IPS-NIHi11 (cell line): ENCODE measurements at regions not wholly inside any gene's neighbourhood (a gene's known extent, or its start where the extent isn't known, plus 50 kb on each side); places are given as distances from the start of the nearest gene placed in this dataset.

Source experiments
- DNase-seq: peaks from one replicate; pipeline ENCODE4 v3.0.0; 2012; ENCODE audit warnings: mixed read lengths, low spot score

DNA sequence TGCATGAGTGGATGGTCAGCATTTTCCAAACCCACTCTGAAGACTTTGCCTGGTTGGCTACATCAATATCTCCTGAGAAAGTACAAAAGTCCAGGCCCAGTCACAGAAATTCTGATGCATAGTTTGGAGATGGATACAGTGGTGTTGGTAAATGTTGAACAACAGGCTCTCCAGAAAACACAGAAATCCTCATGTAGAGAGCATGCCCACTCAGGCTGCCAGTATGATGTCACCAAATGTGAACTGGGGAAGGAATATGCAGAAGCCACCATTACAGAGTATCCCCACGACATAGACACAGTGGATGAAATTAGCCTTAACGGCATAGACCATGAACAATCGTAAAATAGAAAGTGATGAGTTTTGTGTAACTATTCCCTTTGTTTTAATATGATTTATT, 97.1 kb upstream of the NXT1 start:
- DNase-seq: no peak

GRCh38 chr20:23251779-23252178, 98.8 kb upstream of the NXT1 start:
- DNase-seq: no peak

DNA sequence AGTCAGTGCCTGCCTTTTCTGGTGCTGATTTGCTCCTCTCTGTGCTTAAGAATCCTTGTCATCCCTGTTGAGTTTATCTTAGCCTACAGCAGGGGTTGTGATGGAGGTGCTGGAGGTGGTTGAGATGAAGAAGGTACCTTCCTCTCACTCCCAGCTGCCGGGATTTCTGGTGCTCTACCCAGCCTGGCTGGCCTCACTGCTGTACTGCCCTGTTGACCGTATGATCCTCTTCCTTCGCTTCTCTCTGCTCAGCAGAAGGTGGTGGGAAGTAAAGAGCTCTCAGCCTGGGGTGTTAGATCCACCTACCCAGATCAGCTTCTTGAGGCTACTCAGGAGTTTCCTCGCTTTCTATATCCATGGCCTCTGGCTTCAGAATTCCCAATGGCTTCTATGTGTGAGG, 101.0 kb upstream of the NXT1 start:
- DNase-seq: no peak

GRCh38 chr20:23248461-23248882, 102.1 kb upstream of the NXT1 start:
- DNase-seq: no peak

GRCh38 chr20:23246717-23247664, 103.6 kb upstream of the NXT1 start:
- DNase-seq: no peak

GRCh38 chr20:23245553-23246181, 104.9 kb upstream of the NXT1 start:
- peak; percentile 76 for DNase-seq

DNA sequence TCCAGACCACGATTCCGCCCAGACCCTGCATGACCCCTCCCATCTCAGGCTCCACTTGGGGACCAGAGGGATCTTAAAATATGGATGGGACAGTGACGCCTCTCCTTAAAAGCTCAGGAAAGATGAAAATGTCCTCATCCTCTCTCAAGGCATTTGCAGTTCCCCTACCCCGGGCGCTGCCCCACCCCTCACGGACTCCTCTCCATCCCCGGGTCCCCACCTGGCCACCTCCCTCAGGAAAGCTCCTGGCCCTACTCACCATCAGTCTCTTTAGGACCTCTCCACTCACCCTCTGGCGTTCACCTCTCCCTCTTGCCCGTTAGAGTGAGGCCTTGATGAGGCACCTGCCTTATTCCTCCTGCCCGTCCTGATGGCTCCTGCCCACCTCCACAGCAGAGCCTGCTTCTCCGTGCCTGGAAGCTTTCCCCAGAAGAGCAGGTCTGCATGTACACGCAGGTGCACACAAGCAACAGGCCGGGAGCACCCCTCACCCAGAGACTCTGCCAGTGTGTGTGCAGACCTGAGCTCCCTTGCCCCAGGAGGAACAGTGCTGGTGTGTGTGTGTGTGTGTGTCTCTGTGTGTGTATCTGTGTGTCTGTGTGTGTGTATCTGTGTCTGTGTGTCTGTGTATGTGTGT, 105.6 kb upstream of the NXT1 start:
- no peak for DNase-seq

- no peak for DNase-seq
Measured at GRCh38 chr20:23244156-23244915, 106.3 kb upstream of the NXT1 start.

DNA sequence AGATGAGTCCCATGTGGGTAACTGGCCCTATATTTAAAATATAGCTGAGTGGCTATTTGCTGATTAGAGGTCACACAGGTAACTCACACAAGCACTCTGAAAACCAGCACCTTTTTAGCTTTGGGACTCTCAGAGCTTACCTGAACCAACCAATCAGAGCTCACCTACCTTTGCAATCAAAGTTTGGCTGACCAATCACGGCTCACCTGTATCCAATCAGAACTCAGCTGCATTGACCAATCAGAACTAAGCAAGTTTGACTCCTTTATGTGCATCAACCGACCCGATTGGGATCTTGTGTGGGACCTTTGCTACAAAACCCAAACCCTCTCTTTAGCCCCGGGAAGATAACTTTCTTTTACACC, 106.8 kb upstream of the NXT1 start:
- no peak for DNase-seq

DNA sequence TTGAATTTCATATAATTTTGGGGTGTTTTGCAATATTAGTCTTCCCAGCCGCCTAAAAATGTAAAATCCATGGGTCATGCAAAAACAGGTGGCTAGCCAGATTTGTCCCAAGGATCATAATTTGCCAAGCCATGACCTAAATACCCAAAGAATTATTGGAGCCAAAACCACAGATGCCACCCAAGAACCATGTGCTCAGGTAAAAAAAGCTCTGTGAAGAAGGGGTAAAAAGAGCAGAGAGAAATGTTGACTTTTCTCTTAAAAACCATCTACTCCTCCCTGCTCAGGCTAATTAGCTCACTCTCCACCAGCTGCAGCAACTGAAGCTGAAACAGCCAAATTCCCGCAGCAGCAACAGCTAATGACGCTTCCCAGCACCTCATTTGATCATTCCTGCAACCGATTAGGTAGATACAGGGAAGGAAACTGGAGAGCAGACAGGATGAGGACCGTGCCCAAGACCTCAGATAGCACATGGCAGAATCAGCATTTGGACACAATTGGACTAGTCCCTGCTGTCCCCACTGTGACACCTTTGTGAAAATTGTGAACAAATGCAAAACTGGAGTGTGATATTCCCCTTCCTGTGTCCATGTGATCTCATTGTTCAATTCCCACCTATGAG, 107.9 kb upstream of the NXT1 start:
- no peak for DNase-seq

DNA sequence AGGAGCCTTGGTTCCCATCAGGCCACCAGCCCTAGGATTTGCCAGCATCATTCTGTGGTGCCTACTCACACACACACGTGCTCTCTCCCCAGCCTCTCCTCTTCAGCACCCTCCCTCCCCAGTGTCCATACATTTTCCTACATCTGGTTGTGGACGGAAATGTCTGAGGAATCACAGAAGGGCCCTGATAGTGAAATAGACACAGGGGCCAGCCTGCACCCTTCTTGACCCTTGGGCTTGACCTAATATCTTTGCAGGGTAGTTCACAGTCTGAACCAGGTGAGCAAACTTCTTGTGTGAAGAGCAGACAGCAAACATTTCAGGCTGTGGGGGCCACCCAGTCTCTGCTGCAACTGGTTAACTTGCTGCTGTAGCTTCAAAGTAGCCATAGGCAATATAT, 108.5 kb upstream of the NXT1 start:
- no peak for DNase-seq

DNA sequence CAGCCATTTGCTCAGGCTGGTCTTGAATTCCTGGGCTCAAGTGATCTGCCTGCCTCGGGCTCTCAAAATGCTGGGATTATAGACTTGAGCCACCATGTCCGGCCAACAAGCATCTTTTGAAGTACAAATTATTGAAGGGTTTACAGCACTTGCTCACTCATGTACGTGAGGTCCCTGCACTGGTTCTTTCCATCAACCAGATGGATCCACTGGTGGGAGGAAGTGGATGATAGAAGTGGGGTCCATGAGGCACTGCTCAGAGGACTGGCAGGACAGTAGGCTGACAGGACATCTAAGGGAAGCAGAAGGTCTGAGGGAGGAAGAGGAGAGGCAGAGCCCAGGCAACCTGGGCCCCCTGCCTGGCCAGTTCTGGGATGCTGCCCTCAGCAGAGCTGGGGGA, 109.2 kb upstream of the NXT1 start:
- no peak for DNase-seq

DNA sequence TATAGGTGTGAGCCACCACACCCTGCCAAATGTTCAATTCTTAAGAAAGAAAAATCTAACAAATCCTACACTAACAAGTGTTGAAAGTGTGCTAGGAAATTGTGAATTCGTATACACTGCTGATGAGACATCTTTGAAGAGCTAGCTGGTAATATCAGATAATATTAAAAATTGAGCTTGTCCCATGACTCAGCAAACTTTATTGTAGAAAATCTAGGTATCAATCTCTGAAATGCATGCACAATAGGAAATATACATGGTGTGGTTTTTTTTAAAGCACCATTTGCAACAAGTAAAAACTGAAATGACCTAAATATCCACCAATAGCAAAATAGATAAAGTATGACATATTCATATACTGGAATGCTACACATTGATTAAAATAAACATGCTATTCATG, 110.1 kb upstream of the NXT1 start:
- DNase-seq: no peak

DNA sequence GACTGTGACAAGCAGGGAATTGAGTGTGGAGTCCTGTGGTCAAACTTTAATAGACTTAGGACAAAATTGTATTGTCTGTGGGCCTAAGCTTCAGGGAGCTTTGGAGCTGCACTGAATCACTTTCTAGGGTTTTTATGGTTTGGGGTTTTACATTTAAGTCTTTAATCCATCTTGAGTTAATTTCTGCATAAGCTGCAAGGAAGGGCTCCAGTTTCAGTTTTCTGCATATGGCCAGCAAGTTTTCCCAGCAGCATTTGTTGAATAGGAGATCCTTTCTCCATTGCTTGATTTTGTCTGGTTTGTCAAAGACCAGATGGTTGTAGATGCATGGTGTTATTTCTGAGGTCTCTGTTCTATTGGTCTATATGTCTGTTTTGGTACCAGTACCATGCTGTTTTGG, 113.4 kb upstream of the NXT1 start:
- no peak for DNase-seq

DNA sequence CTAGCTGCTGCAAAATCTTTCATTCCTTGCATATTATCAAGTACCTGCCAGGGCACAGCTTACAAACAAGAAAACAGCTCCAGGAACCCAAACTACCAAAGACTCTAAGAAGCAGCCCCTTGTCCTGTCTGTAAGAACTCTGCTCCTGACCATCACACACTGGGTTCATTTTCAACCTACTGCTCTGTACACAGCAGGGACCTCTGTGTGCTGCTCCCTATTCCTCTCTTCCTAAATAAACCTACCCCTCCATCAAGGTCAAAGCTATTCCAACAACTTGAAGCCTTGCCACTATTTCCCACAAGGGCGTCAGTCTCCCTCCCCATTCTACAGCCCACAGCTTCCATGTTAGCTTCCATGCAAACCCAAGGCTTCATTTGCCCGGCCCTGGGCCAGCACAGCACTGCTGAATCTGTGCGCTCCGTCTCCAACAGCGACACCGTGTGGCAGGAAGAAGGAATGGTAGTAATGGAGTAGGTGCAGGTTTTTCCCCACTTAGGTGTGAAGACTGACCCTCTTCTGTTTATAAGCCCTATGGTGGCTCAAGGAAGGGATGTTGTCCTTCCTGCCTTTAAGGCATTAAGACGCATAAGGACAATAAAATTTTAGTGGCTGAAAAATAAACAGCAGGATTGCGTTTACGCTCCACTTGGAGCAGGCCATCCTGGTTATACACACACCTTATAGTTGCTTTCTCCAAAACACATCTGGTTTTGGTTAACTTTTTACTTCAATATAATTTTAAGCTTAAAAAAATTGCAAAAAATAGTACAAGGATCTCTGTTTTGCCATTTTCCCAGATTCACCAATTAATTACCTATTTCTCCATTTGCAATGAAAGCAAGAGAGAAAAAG, 115.2 kb upstream of the NXT1 start:
- peak; percentile 86 for DNase-seq

DNA sequence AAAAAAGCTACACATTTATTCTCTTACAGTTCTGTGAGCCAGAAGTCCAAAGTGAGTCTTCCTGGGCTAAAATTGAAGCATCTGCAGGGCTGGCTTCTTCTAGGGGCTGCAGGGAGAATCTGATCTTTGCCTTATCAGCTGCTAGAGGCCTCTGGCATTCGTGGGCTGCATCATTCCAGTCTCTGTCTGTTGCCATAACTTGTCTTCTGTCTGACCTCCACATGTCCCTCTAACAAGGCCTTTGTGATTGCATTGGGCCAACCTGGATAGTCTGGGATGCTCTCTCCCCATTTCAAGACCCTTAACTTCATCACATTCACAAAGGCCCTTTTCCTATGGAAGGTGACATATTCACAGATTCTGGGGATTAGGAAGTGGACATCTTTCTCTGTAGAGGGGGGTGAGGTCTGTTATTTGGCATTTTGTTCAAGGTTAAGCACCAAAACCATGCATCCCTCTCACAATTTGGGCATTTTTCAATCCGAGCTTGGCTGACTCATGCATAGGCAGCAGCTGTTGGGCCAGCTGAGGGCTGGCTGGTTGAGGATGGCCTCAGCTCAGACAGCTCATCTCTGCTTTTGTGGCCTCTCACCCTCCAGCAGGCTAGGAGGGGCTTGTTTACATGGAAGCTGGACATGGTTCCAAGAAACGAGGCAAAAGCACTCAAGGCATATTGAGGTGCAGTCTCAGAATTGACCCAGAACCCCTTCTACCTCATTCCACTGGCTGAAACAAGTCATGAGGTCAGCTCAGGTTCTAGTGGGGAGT, 116.1 kb upstream of the NXT1 start:
- DNase-seq: no peak

- no peak for DNase-seq
Measured at GRCh38 chr20:23233341-23233740, 117.2 kb upstream of the NXT1 start.

DNA sequence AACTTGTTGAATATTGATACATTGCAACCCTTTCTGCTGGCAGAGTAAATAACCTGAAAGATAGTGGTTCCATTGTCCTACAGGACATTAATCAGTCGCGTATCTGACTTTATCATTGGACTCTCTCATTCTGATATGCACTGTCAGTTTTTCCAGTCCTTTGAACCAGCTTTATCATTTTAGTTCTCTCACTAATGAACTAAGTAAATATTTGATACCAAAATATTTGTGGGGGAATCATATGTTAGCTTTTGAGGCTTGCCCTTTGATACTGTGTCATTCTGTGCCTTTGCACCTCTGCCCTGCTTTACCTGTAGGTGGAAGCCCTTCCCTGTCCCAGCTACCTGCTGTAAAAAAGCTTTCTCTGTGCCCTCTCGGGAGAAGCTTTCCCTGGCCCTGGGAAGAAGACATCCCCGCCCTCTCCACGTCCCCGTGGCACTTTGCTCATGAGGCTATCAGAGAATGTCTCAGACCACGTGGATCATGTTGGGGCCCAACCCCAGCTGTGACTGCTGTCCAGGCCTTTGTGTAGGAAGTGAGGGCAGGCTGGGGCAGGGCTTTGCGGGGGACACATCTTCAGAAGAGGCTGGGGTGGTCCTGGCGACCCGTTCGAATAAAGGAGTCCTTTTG, 117.8 kb upstream of the NXT1 start:
- no peak for DNase-seq

DNA sequence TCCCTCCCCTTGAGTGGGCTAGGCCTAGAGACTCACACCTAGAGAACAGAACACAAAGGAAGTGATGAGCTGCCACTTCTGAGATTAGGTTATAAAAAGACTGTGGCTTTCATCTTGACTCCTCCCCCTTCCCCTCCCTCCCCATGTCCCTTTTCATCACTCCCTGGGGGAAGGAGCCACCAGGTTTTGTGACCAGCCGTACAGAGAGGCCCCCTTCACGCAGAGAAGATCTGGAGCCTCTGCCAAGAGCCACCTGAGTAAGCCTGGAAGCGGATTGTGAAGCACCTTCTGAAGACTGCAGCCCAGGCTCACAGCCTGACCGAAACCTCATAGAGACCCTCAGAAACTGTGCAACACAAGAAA, 118.4 kb upstream of the NXT1 start:
- DNase-seq: no peak
